ENCODE measurements at regions not wholly inside any gene's neighbourhood (a gene's known extent, or its start where the extent isn't known, plus 50 kb on each side); places are given as distances from the start of the nearest gene placed in this dataset.

DNA sequence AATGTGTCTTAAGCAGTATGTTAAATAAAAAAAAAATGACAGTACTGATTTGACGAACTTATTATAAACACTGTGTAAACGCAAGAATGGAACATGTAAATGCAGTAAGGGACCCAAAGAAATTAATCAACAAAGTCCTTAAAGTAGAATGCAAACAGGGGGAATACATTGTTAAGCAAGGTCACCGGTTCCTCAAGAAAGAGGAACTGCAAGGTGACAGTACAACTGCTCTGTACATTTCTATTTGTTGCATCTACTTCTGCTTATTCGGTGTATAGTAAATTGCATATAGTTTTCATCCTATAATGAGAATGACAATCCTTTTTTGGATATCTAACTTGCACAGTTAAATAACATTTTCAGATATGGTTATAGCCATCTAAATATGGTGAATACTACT lies 387.0 kb upstream of the SEMA3D start:
- TF ChIP-seq, protein P1, sequence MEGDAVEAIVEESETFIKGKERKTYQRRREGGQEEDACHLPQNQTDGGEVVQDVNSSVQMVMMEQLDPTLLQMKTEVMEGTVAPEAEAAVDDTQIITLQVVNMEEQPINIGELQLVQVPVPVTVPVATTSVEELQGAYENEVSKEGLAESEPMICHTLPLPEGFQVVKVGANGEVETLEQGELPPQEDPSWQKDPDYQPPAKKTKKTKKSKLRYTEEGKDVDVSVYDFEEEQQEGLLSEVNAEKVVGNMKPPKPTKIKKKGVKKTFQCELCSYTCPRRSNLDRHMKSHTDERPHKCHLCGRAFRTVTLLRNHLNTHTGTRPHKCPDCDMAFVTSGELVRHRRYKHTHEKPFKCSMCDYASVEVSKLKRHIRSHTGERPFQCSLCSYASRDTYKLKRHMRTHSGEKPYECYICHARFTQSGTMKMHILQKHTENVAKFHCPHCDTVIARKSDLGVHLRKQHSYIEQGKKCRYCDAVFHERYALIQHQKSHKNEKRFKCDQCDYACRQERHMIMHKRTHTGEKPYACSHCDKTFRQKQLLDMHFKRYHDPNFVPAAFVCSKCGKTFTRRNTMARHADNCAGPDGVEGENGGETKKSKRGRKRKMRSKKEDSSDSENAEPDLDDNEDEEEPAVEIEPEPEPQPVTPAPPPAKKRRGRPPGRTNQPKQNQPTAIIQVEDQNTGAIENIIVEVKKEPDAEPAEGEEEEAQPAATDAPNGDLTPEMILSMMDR (IDR thresholded peaks at IDR 0.05 in 8 of 11, conservative IDR thresholded peaks at IDR 0.05 in 3 of 11) = no peak
- no peak for TF ChIP-seq POLR2A (IDR thresholded peaks at IDR 0.05)
- no peak for TF ChIP-seq POLR2AphosphoS5 (IDR thresholded peaks at IDR 0.05)

All from spleen (tissue), 7 donors.